D341Med (cell line): ENCODE measurements at regions not wholly inside any gene's neighbourhood (a gene's known extent, or its start where the extent isn't known, plus 50 kb on each side); places are given as distances from the start of the nearest gene placed in this dataset.
"Not testable (repeated sequence)": the region's sequence is repeated elsewhere in the genome, so short reads cannot be mapped to it uniquely, and the experiment has no call there.

Source experiments
- DNase-seq: peaks from one replicate; pipeline ENCODE4 v3.0.0; 2012; ENCODE audit warnings: low spot score

DNA sequence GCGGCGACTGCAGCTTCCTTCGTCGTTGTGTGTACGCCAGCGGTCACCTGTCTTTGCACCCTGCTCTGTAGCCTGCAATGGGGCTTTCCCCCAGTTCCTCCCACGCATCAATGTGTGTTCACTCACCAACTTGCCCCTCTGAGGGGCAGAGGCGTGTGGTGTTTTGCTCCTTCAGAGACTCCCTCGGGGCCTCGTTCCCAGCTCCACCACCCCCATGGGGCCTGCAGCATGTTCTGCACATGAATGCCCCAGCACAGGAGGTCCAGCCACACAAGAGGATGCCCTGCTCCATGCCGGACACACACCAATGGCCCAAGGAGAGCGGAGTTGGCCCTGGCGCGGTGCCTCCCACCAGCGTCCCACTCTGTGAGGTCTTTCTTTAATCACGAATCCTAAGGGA is 196.8 kb downstream of the BANP start:
- DNase-seq = not testable (repeated sequence)

DNA sequence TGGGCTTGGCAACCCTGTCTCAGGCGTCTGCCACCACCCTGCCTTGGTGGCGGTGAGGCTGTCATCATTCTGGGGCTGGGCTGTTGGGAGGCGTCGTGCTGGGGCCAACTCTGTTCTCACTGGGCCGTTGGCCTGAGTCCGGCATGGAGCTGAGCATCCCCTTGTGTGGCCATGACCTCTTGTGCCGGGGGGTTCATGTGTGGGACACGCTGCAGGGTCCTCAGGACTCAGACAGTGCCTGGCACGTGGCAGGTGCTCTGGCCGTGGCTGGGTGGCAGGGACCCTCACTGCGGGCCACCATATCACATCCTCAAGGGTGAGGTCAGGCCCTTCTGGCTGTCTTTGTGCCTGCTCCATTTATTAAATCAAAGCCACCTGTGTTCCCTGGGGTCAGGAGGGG is 197.4 kb downstream of the BANP start:
- DNase-seq = not testable (repeated sequence)

DNA sequence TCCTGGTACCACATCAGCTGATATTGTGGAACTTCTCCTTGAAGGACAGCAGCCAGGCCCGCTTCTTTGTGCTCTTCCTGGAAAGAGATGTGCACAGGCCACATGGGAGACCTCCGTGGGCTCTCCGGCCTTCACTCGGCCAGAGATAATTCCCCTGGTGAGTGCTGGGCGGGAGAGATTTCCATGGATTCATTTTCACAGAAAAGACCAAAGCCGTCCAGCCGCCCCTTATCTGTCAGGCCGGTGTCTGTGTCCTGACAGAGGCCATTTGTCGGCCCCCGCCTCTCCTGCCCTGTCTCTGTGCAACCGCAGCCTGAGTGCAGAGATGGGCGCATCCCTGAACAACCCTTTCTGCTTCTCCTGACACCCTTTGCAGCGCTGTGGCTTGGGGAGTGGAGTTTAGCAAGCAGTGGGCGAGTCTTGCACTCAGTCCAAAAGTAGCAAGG is 197.9 kb downstream of the BANP start:
- not testable (repeated sequence) for DNase-seq

DNA sequence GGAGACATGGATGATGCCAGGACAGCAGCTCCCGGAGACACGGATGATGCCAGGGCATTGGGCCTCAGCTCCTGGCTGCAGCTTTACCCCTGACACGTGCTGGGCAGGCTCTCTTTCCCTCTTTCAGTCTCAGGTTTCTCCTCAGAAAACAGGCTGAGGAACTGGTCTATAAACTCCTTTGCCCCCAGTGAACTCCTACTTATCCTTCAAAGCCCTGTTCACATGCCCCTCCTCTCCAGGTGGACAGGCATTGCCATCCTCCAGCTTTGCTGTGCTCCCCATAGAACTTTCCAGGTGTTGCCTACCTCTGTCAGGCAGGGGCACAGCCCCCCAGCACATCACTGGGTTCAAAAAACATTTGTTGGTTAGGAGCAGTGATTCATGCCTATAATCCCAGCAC is 198.4 kb downstream of the BANP start:
- DNase-seq = not testable (repeated sequence)

DNA sequence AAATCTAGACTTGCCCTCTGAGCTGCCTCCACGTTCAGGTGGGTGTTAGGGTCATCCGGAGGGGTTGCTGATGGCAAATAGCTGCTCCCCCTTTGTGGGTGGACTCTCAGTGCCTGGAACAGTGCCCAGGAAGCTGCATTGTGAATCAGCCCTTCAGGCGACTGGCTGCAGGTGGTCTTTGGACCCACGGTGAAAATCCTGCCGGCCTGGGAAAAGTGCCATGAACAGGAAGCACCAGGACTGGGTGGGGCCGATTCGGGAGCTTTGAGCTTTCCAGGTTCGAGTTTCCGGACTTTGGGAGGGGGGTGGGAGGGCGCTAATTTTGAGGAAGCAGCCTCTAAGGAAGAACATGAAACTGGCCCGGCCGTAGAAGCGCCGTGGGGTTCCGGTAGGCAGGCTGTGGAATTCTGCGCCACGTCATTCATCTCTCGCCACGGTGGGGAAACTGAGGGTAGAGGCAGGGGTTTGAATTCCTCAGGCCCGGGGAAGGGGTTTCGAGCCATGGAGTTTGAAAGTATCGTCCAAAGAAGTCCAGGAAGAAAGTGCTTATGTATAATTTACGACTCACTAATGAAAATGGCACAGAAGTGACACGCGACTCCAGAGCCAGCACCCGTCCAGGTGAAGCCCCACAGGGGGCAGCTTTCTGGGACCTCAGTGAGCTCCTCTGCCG is 199.4 kb downstream of the BANP start:
- not testable (repeated sequence) for DNase-seq

DNA sequence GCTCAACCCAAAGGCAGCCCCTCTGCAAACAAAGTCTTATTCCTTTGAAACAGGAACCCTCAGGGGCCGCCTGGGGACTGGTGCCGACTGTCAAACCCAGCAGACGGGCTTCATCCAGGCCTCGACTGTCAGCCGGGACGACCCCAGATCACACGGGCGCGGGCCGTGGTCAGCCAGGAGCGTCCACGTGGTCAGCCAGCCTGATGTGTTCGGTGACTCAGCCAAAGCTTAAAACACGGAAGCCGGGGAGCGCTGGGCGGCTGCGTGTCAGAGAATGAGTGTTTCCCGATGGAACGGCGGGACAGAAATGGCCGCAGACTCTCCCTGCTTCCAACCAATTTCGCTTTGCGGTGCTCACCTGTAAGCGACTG is 199.9 kb downstream of the BANP start:
- not testable (repeated sequence) for DNase-seq

DNA sequence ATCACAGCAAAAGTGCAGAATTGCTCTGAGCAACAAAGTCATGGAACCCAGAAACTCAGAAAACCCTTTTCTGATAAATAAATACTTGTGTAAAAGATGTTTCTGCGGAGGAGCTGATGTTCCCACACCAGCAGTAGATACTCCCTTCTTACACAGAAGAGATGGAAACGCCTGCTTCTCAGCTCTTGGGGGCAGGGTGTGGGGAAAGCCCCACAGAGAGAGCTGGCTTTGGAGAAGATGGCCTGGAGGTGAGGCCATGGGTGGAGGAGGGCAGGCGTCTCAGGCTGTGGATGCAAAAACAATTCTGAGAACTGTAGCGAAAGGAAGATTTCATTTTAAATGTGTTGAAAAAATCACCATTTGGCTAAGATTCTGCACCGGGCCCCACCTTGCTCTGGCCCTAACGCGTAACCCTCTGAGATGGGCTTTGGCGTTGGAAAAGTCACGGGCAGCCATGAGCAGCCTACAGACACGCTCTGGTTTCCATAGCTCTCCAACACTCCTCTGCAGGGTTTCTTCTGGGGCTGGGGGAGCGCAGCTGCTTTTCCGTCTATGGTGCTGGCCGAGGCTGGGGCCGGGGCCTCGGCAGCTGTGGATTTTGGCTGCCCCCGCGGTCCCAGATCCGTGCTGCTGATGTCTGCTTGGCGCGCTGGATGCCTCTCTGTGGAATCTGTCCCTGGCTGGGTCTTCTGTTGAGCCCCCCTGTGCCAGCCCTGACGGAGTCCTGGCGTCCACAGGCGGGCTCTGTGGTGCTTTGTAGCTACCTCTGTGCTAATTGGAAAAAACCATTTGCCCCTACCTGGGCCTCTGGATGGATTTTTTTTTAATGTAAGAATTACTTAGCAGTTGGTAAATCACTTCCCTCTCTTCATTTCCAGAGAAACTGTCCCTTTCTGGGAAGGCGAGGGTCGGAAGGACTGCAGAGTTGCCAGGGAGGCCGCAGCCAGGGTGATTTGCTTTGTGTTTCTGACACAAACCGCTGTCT is 200.9 kb downstream of the BANP start:
- DNase-seq = not testable (repeated sequence)

DNA sequence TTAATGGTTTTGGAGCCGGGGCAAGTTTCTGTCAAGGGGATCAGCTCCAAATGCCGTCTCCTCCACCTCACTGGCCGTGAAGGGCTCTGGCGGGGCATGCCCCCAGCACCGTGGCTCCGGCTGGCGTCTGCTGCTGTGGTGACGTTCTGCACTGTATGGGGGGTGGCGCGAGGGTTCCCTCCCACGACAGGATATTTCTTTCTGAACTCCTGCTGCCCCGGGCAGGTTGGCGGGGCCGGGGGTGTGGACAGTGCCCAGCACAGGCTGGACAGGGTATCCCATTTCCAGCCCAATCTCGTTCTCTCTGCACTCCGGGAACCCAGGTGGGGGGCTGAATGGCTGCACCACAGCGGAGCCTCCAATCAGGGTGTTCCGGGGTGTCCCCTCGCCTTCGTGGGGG is 201.6 kb downstream of the BANP start:
- not testable (repeated sequence) for DNase-seq

DNA sequence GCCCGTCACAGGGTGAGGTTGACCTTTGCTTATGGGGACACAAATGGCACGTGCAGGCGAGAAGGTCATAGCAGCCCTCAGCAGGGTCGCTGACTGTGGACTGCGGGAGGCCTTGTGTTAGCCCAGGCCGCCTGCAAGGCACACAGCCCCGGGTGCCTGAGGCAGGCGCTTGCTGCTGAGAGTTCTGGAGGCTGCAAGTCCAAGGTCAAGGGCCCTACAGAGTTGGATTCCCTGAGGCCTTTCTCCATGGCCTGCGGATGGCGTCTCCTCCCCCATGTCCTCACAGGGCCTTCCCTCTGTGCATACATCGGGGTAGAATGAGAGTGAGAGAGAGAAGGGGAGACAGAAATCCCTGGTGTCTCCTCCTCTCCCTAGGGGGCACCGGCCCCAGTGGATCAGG is 202.3 kb downstream of the BANP start:
- DNase-seq = not testable (repeated sequence)

DNA sequence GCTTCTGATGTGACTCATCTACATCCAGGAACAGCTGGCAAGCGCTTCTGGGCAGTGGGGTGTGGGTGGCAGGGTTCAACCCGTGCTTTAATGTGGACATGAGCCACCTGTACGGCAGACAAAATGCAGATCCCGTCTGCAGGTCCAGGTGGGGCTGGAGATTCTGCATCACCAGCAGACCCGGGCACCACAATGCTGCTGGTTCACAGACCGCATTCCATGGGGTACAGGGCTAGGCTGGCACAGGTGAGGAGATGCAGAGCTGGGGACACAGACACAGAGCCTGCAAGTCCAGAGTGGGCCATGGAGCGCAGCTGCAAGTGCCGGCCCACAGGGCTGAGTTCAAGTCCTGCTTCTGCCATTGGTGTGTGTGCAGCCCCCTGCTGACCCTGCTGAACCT is 203.7 kb downstream of the BANP start:
- not testable (repeated sequence) for DNase-seq

DNA sequence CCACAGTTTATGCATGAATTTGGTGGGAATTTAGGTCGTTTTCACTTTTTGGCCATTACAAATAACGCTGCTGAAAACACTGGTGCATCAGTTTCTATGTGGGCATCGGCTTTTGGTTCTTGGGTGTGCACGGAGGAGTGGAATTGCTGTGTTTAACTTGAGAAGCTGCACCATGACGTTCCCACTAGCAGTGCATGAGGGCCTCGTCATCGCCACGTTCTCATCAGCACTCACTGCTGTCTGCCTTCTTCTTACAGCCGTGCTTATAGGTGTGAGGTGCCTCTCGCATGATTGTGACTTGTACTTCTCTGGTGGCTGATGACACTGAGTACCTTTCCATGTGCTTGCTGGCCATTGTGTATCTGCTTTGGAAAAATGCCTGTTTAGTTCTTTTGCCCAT is 204.4 kb downstream of the BANP start:
- not testable (repeated sequence) for DNase-seq

DNA sequence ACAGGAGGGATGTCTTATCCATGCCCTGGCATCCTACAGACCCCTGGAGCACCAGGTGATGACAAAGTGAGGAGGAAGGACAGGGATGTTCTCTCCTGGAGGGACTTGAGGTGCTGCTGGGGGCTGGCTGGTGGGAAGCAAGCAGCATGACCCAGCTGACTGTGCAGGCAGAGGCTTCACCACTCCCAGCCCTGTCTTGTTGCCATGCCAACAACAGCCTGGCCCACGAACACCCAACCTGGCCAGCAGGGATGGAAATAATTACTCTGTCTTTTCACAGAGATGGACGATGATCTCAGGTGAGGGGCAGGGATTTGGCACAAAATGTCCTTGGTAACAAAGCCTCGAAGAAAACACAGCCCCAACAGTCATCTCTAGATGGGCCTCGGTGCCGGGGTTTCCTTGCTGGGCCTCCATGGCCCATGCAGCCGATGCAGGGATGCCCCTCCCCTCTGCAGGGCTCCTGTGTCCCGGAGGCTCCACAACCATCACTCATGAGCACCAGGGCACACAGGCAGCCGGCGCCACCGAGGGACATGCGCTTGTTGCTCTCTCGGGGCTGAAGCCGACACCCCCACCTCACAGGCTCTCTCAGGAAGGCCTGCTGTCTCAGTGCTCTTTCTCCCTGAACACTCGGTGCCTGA is 205.5 kb downstream of the BANP start:
- DNase-seq = not testable (repeated sequence)

DNA sequence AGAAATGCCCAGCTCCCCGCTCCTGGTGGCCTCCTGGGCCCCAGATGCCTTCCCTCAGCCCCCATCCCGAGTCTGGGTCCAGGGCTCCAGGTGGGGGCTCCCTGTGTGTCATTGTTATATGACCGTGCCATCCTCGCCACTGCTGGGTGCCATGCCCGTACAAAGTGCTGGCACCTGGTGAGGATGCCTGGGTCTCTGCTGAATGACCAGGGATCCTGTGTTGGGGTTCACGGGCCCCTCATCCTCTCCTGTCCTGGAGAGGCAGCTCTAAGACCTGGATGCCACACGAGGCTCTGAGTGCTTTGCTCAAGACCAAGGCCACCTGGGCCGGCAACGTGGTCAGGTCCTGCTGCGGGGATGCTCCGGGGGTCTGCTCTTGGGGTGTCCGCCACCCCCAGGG is 206.5 kb downstream of the BANP start:
- not testable (repeated sequence) for DNase-seq

DNA sequence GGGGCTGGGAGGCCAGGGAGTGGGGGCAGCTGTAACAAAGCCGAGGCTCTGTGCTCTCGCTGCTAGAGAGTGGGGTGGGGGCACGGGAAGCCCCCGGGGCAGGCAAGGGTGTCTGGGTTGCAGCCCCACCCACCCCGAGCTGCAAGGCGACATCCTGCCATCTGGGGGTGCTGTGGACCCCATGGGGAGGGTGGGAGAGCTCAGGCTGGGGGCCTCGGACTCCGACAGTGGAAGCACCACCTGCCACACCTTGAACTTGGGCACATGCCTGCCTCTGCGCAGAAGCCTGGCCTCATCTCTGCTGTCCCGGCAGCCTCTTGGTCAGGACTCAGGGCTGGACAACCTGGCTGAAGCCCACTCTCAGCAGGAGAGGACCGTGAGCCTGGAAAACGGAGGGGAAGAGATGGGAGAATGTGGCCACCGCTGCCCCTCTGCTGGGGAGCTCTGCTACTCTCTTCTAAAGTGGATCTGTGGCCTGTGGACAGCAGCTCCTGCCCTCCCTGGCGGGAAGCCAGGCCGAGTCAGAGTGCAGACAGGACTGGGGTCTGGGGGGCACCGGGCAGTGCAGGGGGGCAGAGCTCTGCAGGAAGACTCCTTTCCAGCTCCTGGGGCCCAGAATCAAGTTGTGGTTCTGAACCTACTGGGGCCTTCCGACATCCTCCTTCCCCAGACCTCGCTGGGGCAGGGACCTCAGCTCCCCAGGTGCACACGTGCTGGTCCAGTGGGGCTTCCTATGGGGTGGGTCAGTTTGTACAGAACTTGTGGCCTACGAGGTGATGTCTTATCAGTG is 207.2 kb downstream of the BANP start:
- not testable (repeated sequence) for DNase-seq

DNA sequence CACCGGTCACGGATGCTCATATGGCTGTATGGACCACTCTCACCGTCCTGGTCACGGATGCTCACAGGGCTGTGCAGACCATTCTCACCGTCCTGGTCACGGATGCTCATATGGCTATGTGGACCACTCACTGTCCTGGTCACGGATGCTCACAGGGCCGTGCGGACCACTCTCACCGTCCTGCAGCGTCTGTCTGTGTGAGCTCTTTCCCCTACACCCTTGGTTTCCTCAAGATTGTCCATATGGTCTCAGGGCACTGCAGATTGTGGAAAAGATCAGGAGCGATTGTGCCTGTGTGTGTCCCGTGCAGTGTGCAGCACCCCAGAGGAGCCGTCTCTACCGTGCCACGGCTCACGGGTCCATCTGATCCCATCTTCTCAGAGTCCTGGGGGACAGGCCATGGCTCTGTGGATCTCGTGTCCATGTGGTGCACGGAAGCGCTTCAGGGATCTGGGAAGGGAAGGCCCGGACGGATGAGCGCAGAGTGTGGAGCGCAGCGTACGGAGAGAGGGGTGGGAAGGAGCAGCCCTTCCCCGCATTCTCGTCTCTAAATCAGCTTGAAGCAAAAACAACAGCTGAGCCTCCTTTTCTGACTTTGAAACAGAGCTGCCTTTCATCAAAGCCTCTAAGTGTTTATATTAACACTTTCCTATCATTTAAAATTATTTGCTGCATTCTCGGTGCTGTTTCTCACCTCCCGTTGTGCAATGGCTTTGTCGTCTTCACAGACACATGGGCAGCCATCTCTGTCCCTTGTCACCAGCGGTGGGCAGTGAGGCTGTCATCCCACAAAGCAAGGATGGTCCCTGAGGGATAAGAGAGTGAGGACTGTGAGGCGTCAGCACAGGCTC is 208.0 kb downstream of the BANP start:
- not testable (repeated sequence) for DNase-seq

DNA sequence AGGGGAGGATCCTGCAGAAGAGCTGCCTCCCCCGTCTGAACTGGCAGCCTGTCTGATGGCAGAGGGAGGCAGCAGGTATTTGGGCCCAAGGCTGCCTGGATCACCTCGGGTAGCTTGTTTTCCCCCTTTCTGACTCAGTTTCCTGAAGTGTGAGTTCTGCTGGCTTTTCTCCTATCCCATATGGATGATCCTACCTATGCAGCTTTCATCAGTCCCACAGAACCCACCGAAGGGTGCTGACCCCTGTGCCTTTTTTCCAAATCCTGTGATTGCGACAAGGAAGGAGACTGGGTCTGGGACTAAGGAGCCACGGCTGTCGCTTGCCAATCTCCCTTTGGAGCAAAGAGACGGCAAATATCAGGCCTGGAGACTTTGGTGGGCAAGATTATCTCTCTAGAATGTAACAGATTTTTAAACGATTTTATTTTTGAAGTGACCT is 208.7 kb downstream of the BANP start:
- not testable (repeated sequence) for DNase-seq

DNA sequence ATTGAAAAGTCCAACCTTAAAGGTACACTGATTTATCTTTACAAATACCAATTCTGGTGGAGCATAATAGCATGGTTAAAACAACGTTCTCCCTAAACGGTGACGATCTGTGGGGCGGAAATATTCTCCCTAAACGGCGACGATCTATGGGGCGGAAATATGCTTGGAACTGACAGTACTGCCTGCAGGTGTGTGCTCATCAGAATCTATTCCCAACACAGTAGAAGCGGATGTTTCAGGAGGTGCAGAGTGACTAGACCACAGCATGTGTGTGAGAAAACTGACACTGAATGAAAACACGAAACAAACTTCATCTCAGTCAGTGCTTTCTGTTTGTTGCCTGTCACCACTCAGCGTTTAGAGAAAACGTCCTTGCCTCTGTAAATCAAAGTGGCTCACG is 210.0 kb downstream of the BANP start:
- not testable (repeated sequence) for DNase-seq

DNA sequence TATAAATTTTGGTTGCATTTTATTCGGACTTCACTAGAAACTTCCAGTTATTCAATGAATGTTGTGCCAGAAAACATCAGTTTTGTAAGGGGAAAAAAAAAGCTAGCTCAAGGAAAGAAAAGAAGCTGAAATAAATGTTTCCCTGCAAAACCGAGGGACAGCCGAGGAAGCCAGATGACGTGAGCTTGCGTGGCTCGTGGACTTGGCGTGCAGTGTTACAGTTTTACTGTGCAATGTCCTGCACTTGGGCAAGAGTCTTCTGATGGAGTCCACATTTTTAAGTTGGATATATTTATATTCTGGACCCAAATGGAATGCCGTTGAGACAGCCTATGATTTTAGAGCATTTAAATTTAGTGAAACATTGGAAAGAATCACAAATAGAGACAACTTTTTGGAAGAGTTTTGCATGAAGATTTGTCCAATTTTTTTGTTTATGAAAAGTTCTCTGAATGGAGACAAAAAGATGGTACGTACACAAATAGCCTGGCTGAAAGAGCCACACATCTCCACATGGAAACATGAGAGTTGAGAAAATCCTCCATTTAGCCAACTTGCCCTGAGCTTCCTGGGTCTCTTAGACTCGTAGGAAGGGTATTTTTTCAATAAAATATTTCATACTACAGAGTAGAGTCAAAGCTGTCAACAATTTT is 210.5 kb downstream of the BANP start:
- DNase-seq = not testable (repeated sequence)

DNA sequence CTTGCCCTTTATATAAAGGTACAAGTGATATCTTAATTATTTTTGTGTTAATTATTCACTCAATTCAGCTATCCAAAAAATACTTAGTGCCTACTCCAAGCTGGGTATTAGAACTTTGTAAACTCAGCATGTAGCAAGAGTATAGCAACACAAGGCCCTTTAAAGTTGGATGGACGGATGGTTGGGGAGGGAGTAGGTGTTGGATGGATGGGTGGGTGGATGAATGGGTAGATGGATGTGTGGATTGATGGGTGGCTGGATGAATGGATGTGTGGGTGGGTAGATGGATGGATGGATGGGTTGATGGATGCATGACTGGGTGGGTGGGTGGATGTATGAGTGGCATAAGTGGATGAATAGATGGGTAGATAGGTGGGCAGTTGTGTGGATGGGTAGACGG is 211.5 kb downstream of the BANP start:
- DNase-seq = not testable (repeated sequence)
